Kidney glomerular epithelial cell (primary cell): ENCODE measurements at regions not wholly inside any gene's neighbourhood (a gene's known extent, or its start where the extent isn't known, plus 50 kb on each side); places are given as distances from the start of the nearest gene placed in this dataset.
A peak's percentile ranks its signal among the peaks of the same experiment; 100 is the strongest.

Experiments used
- DNase-seq: peaks from one replicate; lab custom pipeline; 2025; lab: John Stamatoyannopoulos, UW

- no peak for DNase-seq
Measured at GRCh38 chr1:86228546-86228945, 72.0 kb upstream of the COL24A1 start.

- DNase-seq: no peak
Measured at GRCh38 chr1:86227026-86227425, 70.5 kb upstream of the COL24A1 start.

GRCh38 chr1:86226204-86226603 lies 69.6 kb upstream of the COL24A1 start:
- no peak for DNase-seq

GRCh38 chr1:86224651-86225310 lies 68.2 kb upstream of the COL24A1 start:
- no peak for DNase-seq

- no peak for DNase-seq
Measured at GRCh38 chr1:86218859-86219258, 62.3 kb upstream of the COL24A1 start.

- DNase-seq: no peak
Measured at GRCh38 chr1:86214605-86215004, 58.0 kb upstream of the COL24A1 start.

DNA sequence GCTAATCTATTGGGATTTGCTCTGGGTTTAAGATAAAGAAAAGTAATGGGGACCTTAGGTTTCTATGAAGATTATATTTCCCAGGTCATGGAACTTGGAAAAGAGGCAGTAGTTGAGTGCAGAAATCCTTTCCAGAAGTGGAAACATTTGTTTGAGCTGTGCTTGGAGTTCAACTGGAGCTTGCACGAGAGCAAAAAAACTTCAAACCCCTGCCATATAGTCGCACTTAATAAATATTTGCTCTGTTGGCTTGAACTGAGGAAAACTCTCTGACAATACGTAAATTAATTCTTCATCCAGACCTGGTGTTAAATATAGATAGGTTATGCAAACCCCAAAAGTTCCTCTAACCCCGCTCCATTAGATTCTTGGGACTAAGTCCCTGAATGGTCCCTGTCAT lies 52.8 kb upstream of the COL24A1 start:
- DNase-seq: no peak

DNA sequence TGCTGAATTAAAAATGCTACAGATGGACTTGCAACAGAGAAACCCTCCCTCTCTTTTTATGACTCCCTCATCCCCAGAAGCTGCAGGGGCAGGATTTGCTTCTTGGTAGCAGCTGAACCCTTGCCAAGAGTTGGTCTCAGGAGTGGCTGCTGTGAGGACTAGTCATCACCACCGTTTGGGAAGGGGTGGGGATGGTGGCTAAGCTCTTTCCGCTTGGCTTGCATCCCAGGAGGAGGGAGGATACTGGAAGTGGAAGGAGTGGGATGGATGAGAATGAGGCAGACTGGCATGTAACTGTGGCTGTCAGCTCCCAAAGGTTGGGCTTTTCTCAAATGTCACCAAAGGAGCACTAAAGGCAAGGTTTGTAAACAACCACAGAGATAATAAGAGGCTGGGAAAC lies 50.8 kb upstream of the COL24A1 start:
- peak; percentile 7 for DNase-seq
